Hepatocyte (in vitro differentiated cells): ENCODE measurements at regions not wholly inside any gene's neighbourhood (a gene's known extent, or its start where the extent isn't known, plus 50 kb on each side); places are given as distances from the start of the nearest gene placed in this dataset.
"Not testable (repeated sequence)": the region's sequence is repeated elsewhere in the genome, so short reads cannot be mapped to it uniquely, and the experiment has no call there.

Source experiments
- EZH2phosphoT487 ChIP-seq: fragments of 200-600 bp; sonication (generic); IDR thresholded peaks from one replicate; pipeline ENCODE4 v1.6.1; 2018; ENCODE audit warnings: antibody characterized with exemption, mild to moderate bottlenecking, low read depth, moderate library complexity; ENCODE audit not compliant: unreplicated experiment, severe bottlenecking
- TF ChIP-seq, protein P1 (sequence below): fragments of 200-600 bp; sonication (generic); IDR thresholded peaks from 2 replicates; pipeline ENCODE4 v1.5.1; 2016; ENCODE audit warnings: antibody characterized with exemption, mild to moderate bottlenecking; ENCODE audit not compliant: poor library complexity

DNA sequence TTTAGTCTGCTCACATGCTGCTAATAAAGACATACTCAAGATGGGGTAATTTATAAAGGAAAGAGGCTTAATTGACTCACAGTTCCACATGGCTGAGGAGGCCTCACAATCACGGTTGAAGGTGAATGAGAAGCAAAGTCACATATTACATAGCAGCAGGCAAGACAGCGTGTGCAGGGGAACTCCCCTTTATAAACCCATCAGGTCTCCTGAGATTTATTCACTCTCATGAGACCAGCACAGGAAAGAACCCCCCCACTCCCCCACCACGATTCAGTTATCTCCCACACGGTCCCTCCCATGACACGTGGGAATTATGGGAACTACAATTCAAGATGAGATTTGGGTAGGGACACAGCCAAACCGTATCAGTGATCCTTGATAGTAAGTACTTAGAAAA lies 891.7 kb upstream of the CDH10 start:
- TF ChIP-seq, protein P1, sequence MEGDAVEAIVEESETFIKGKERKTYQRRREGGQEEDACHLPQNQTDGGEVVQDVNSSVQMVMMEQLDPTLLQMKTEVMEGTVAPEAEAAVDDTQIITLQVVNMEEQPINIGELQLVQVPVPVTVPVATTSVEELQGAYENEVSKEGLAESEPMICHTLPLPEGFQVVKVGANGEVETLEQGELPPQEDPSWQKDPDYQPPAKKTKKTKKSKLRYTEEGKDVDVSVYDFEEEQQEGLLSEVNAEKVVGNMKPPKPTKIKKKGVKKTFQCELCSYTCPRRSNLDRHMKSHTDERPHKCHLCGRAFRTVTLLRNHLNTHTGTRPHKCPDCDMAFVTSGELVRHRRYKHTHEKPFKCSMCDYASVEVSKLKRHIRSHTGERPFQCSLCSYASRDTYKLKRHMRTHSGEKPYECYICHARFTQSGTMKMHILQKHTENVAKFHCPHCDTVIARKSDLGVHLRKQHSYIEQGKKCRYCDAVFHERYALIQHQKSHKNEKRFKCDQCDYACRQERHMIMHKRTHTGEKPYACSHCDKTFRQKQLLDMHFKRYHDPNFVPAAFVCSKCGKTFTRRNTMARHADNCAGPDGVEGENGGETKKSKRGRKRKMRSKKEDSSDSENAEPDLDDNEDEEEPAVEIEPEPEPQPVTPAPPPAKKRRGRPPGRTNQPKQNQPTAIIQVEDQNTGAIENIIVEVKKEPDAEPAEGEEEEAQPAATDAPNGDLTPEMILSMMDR: not testable (repeated sequence)
- not testable (repeated sequence) for TF ChIP-seq EZH2phosphoT487
